WTC11 (cell line): ENCODE measurements at regions not wholly inside any gene's neighbourhood (a gene's known extent, or its start where the extent isn't known, plus 50 kb on each side); places are given as distances from the start of the nearest gene placed in this dataset.

Experiments
- ATAC-seq: fragments of 200-7000 bp; cut with Tn5 transposase; 2 replicates; pipeline ENCODE4 v1.10.0; 2021; ENCODE audit warnings: mild to moderate bottlenecking, moderate library complexity
- CTCF ChIA-PET: fragments of 300-600 bp; sonication (Branson Sonifier 250); formaldehyde crosslinking; loops from one replicate; lab custom pipeline; 2021; ENCODE audit warnings: antibody characterized with exemption; lab: Charles Lee
- POLR2A ChIA-PET: fragments of 350-600 bp; sonication (Branson Sonifier 250); formaldehyde crosslinking; loops from one replicate; lab custom pipeline; 2021; ENCODE audit warnings: antibody characterized with exemption; lab: Charles Lee
- DNase-seq: peaks from one replicate; pipeline ENCODE4 v3.0.0; 2021; ENCODE audit warnings: low spot score
- H3K27ac Mint-ChIP-seq: 2 replicates; pipeline ENCODE4 v1.8.0; 2021; ENCODE audit warnings: mixed read lengths
- H3K27me3 Mint-ChIP-seq: 2 replicates; pipeline ENCODE4 v1.8.0; 2021; ENCODE audit warnings: low read depth, mild to moderate bottlenecking, moderate library complexity, mixed read lengths
- H3K36me3 Mint-ChIP-seq: 2 replicates; pipeline ENCODE4 v1.8.0; 2021; ENCODE audit warnings: mixed read lengths
- H3K4me1 Mint-ChIP-seq: 2 replicates; pipeline ENCODE4 v1.8.0; 2022; ENCODE audit warnings: mixed read lengths
- H3K4me3 Mint-ChIP-seq: 2 replicates; pipeline ENCODE4 v1.8.0; 2021; ENCODE audit warnings: mild to moderate bottlenecking, moderate library complexity, mixed read lengths
- H3K9me3 Mint-ChIP-seq: 2 replicates; pipeline ENCODE4 v1.8.0; 2021; ENCODE audit warnings: mixed read lengths
- ATF1 ChIP-seq: sonication (generic); formaldehyde crosslinking; IDR thresholded peaks from 2 replicates; pipeline ENCODE4 v1.8.1; 2023; ENCODE audit warnings: mild to moderate bottlenecking, moderate library complexity, missing genetic modification reagents
- CREM ChIP-seq: sonication (generic); formaldehyde crosslinking; IDR thresholded peaks from 2 replicates; pipeline ENCODE4 v1.8.1; 2022; ENCODE audit warnings: mild to moderate bottlenecking, missing genetic modification reagents, moderate library complexity
- ESRRA ChIP-seq: sonication (generic); formaldehyde crosslinking; IDR thresholded peaks from 2 replicates; pipeline ENCODE4 v1.8.1; 2022; ENCODE audit warnings: mild to moderate bottlenecking, missing genetic modification reagents, borderline replicate concordance
- FOXK1 ChIP-seq: sonication (generic); formaldehyde crosslinking; IDR thresholded peaks from 2 replicates; pipeline ENCODE4 v1.8.0; 2022; ENCODE audit warnings: mild to moderate bottlenecking, moderate library complexity, missing genetic modification reagents
- MXD4 ChIP-seq: fragments of 250-450 bp; sonication (Bioruptor Pico); IDR thresholded peaks from 2 replicates; pipeline ENCODE4 v1.8.0; 2021; ENCODE audit warnings: mild to moderate bottlenecking, moderate library complexity, borderline replicate concordance
- NR1H2 ChIP-seq: sonication (generic); formaldehyde crosslinking; IDR thresholded peaks from 2 replicates; pipeline ENCODE4 v1.9.0; 2021; ENCODE audit warnings: mild to moderate bottlenecking, moderate library complexity, missing genetic modification reagents
- RORB ChIP-seq: fragments of 250-450 bp; sonication (Bioruptor Pico); IDR thresholded peaks from 2 replicates; pipeline ENCODE4 v1.9.0; 2021; ENCODE audit warnings: mild to moderate bottlenecking
- SMAD3 ChIP-seq: sonication (generic); formaldehyde crosslinking; IDR thresholded peaks from 2 replicates; pipeline ENCODE4 v1.8.0; 2022; ENCODE audit warnings: missing genetic modification reagents, mild to moderate bottlenecking, borderline replicate concordance
- SOX15 ChIP-seq: fragments of 250-450 bp; sonication (Bioruptor Pico); IDR thresholded peaks from 2 replicates; pipeline ENCODE4 v1.9.0; 2021; ENCODE audit warnings: mild to moderate bottlenecking
- TCF7 ChIP-seq: sonication (generic); formaldehyde crosslinking; IDR thresholded peaks from 2 replicates; pipeline ENCODE4 v1.8.0; 2022; ENCODE audit warnings: mild to moderate bottlenecking, low read depth, missing genetic modification reagents, moderate library complexity
- TEAD1 ChIP-seq: sonication (generic); formaldehyde crosslinking; IDR thresholded peaks from 2 replicates; pipeline ENCODE4 v1.8.0; 2022; ENCODE audit warnings: mild to moderate bottlenecking, missing genetic modification reagents
- TP53 ChIP-seq: sonication (generic); formaldehyde crosslinking; IDR thresholded peaks from 2 replicates; pipeline ENCODE4 v1.8.1; 2023; ENCODE audit warnings: mild to moderate bottlenecking, missing genetic modification reagents
- ZNF121 ChIP-seq: sonication (generic); formaldehyde crosslinking; IDR thresholded peaks from 2 replicates; pipeline ENCODE4 v1.8.0; 2023; ENCODE audit warnings: missing genetic modification reagents
- ZNF317 ChIP-seq: sonication (generic); formaldehyde crosslinking; IDR thresholded peaks from 2 replicates; pipeline ENCODE4 v1.8.1; 2023; ENCODE audit warnings: low read depth, mild to moderate bottlenecking, moderate library complexity, missing genetic modification reagents, borderline replicate concordance
- TF ChIP-seq, protein P1 (sequence below): sonication (generic); formaldehyde crosslinking; IDR thresholded peaks from 2 replicates; pipeline ENCODE4 v1.8.1; 2022; ENCODE audit warnings: low read depth, mild to moderate bottlenecking, moderate library complexity, missing genetic modification reagents, borderline replicate concordance
- TF ChIP-seq, protein P2 (sequence below): sonication (generic); formaldehyde crosslinking; IDR thresholded peaks from 2 replicates; pipeline ENCODE4 v1.8.1; 2022; ENCODE audit warnings: mild to moderate bottlenecking, missing genetic modification reagents, moderate library complexity, borderline replicate concordance
- TF ChIP-seq, protein P3 (sequence below): sonication (generic); formaldehyde crosslinking; IDR thresholded peaks from 2 replicates; pipeline ENCODE4 v1.8.0; 2023; ENCODE audit warnings: missing genetic modification reagents
- TF ChIP-seq, protein P4 (sequence below): sonication (generic); formaldehyde crosslinking; IDR thresholded peaks from 2 replicates; pipeline ENCODE4 v1.8.1; 2023; ENCODE audit warnings: mild to moderate bottlenecking, missing genetic modification reagents, borderline replicate concordance
- TF ChIP-seq, protein P5 (sequence below): fragments of 250-450 bp; sonication (Bioruptor Pico); IDR thresholded peaks from 2 replicates; pipeline ENCODE4 v1.9.0; 2021; ENCODE audit warnings: mild to moderate bottlenecking
- TF ChIP-seq, protein P6 (sequence below): sonication (generic); formaldehyde crosslinking; IDR thresholded peaks from 2 replicates; pipeline ENCODE4 v1.8.1; 2023; ENCODE audit warnings: mild to moderate bottlenecking, moderate library complexity, missing genetic modification reagents
- TF ChIP-seq, protein P7 (sequence below): sonication (generic); formaldehyde crosslinking; IDR thresholded peaks from 2 replicates; pipeline ENCODE4 v1.8.0; 2023; ENCODE audit warnings: missing genetic modification reagents, mild to moderate bottlenecking, borderline replicate concordance
- TF ChIP-seq, protein P8 (sequence below): sonication (generic); formaldehyde crosslinking; IDR thresholded peaks from 2 replicates; pipeline ENCODE4 v1.8.1; 2022; ENCODE audit warnings: low read depth, missing genetic modification reagents, borderline replicate concordance

DNA sequence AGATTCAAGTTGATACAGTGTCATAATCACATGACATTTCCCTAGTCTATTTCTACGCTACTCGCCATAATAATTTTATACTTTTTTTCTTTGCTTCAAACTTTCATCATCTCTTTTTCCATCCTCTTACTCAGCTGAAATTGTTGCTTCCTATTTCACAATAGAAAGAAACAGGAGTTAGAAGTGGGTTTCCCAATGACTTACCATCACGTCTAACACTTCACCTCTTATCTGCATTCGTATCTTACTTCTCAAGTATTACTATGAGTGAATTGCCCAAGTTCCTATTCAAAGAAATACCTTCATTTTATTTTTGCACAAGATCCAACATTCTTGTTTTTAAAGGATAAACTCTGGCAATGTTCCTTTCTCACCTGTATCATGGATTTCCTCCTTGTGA, 1539.9 kb downstream of the SI start:
- no peaks in the 10 kb centered on the region for H3K4me1 Mint-ChIP-seq
- ChIA-PET CTCF (no interaction called here), POLR2A (no interaction called here)
- H3K9me3 Mint-ChIP-seq: no peaks in the 10 kb centered on the region
- H3K27ac Mint-ChIP-seq: no peak overlapping the region
- no peak for ATAC-seq
- DNase-seq: no peak
- H3K36me3 Mint-ChIP-seq: no peaks in the 10 kb centered on the region
- no peaks in the 10 kb centered on the region for H3K27me3 Mint-ChIP-seq
- no peak for TF ChIP-seq ESRRA
- TF ChIP-seq, protein P1, sequence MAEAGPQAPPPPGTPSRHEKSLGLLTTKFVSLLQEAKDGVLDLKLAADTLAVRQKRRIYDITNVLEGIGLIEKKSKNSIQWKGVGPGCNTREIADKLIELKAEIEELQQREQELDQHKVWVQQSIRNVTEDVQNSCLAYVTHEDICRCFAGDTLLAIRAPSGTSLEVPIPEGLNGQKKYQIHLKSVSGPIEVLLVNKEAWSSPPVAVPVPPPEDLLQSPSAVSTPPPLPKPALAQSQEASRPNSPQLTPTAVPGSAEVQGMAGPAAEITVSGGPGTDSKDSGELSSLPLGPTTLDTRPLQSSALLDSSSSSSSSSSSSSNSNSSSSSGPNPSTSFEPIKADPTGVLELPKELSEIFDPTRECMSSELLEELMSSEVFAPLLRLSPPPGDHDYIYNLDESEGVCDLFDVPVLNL (CRISPR knock-in tag): no peak
- TF ChIP-seq TEAD1: no peak
- TF ChIP-seq, protein P2, sequence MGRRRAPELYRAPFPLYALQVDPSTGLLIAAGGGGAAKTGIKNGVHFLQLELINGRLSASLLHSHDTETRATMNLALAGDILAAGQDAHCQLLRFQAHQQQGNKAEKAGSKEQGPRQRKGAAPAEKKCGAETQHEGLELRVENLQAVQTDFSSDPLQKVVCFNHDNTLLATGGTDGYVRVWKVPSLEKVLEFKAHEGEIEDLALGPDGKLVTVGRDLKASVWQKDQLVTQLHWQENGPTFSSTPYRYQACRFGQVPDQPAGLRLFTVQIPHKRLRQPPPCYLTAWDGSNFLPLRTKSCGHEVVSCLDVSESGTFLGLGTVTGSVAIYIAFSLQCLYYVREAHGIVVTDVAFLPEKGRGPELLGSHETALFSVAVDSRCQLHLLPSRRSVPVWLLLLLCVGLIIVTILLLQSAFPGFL (CRISPR knock-in tag): no peak
- TF ChIP-seq, protein P3, sequence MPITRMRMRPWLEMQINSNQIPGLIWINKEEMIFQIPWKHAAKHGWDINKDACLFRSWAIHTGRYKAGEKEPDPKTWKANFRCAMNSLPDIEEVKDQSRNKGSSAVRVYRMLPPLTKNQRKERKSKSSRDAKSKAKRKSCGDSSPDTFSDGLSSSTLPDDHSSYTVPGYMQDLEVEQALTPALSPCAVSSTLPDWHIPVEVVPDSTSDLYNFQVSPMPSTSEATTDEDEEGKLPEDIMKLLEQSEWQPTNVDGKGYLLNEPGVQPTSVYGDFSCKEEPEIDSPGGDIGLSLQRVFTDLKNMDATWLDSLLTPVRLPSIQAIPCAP: no peak
- no peak for TF ChIP-seq MXD4
- TF ChIP-seq SOX15 (CRISPR knock-in tag): no peak
- TF ChIP-seq CREM (CRISPR knock-in tag): no peak
- TF ChIP-seq, protein P4, sequence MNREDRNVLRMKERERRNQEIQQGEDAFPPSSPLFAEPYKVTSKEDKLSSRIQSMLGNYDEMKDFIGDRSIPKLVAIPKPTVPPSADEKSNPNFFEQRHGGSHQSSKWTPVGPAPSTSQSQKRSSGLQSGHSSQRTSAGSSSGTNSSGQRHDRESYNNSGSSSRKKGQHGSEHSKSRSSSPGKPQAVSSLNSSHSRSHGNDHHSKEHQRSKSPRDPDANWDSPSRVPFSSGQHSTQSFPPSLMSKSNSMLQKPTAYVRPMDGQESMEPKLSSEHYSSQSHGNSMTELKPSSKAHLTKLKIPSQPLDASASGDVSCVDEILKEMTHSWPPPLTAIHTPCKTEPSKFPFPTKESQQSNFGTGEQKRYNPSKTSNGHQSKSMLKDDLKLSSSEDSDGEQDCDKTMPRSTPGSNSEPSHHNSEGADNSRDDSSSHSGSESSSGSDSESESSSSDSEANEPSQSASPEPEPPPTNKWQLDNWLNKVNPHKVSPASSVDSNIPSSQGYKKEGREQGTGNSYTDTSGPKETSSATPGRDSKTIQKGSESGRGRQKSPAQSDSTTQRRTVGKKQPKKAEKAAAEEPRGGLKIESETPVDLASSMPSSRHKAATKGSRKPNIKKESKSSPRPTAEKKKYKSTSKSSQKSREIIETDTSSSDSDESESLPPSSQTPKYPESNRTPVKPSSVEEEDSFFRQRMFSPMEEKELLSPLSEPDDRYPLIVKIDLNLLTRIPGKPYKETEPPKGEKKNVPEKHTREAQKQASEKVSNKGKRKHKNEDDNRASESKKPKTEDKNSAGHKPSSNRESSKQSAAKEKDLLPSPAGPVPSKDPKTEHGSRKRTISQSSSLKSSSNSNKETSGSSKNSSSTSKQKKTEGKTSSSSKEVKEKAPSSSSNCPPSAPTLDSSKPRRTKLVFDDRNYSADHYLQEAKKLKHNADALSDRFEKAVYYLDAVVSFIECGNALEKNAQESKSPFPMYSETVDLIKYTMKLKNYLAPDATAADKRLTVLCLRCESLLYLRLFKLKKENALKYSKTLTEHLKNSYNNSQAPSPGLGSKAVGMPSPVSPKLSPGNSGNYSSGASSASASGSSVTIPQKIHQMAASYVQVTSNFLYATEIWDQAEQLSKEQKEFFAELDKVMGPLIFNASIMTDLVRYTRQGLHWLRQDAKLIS: no peak
- no peak for TF ChIP-seq NR1H2 (CRISPR knock-in tag)
- no peak for TF ChIP-seq ZNF121 (CRISPR knock-in tag)
- no peak for TF ChIP-seq FOXK1 (CRISPR knock-in tag)
- TF ChIP-seq TP53 (CRISPR knock-in tag): no peak
- TF ChIP-seq, protein P5, sequence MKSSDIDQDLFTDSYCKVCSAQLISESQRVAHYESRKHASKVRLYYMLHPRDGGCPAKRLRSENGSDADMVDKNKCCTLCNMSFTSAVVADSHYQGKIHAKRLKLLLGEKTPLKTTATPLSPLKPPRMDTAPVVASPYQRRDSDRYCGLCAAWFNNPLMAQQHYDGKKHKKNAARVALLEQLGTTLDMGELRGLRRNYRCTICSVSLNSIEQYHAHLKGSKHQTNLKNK: no peak
- TF ChIP-seq ATF1 (CRISPR knock-in tag): no peak
- no peak overlapping the region for H3K4me3 Mint-ChIP-seq

DNA sequence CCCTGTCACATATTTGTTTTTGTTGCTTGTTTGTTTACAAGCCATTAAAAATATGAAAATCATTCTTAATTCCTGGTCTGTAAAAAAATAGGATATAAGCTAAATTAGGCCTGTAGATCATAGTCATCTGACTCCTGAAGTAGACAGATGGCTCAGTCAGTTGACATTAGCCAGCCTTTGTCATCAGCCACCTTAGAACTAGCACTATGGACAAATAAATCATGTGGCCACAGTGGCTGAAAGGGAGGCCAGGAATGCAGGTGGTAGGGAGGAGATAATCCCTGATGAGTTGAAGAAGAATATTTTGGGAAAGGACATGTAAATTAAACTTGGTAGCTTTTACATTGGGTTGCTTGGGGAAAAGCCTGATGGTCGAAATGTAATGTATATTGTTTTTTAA, 1544.9 kb downstream of the SI start:
- Mint-ChIP-seq H3K4me3 (no peak overlapping the region), H3K4me1 (no peaks in the 10 kb centered on the region), H3K27ac (no peak overlapping the region), H3K9me3 (peaks cover 12% of the 10 kb centered on the region), H3K36me3 (no peaks in the 10 kb centered on the region), H3K27me3 (no peaks in the 10 kb centered on the region)
- ChIA-PET CTCF (no interaction called here), POLR2A (no interaction called here)
- ATAC-seq (no peak), DNase-seq (no peak)
- TF ChIP-seq, protein P6, sequence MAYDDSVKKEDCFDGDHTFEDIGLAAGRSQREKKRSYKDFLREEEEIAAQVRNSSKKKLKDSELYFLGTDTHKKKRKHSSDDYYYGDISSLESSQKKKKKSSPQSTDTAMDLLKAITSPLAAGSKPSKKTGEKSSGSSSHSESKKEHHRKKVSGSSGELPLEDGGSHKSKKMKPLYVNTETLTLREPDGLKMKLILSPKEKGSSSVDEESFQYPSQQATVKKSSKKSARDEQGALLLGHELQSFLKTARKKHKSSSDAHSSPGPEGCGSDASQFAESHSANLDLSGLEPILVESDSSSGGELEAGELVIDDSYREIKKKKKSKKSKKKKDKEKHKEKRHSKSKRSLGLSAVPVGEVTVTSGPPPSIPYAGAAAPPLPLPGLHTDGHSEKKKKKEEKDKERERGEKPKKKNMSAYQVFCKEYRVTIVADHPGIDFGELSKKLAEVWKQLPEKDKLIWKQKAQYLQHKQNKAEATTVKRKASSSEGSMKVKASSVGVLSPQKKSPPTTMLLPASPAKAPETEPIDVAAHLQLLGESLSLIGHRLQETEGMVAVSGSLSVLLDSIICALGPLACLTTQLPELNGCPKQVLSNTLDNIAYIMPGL: no peak
- TF ChIP-seq SMAD3: no peak
- no peak for TF ChIP-seq TCF7 (CRISPR knock-in tag)
- TF ChIP-seq, protein P7, sequence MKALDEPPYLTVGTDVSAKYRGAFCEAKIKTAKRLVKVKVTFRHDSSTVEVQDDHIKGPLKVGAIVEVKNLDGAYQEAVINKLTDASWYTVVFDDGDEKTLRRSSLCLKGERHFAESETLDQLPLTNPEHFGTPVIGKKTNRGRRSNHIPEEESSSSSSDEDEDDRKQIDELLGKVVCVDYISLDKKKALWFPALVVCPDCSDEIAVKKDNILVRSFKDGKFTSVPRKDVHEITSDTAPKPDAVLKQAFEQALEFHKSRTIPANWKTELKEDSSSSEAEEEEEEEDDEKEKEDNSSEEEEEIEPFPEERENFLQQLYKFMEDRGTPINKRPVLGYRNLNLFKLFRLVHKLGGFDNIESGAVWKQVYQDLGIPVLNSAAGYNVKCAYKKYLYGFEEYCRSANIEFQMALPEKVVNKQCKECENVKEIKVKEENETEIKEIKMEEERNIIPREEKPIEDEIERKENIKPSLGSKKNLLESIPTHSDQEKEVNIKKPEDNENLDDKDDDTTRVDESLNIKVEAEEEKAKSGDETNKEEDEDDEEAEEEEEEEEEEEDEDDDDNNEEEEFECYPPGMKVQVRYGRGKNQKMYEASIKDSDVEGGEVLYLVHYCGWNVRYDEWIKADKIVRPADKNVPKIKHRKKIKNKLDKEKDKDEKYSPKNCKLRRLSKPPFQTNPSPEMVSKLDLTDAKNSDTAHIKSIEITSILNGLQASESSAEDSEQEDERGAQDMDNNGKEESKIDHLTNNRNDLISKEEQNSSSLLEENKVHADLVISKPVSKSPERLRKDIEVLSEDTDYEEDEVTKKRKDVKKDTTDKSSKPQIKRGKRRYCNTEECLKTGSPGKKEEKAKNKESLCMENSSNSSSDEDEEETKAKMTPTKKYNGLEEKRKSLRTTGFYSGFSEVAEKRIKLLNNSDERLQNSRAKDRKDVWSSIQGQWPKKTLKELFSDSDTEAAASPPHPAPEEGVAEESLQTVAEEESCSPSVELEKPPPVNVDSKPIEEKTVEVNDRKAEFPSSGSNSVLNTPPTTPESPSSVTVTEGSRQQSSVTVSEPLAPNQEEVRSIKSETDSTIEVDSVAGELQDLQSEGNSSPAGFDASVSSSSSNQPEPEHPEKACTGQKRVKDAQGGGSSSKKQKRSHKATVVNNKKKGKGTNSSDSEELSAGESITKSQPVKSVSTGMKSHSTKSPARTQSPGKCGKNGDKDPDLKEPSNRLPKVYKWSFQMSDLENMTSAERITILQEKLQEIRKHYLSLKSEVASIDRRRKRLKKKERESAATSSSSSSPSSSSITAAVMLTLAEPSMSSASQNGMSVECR: no peak
- TF ChIP-seq, protein P8, sequence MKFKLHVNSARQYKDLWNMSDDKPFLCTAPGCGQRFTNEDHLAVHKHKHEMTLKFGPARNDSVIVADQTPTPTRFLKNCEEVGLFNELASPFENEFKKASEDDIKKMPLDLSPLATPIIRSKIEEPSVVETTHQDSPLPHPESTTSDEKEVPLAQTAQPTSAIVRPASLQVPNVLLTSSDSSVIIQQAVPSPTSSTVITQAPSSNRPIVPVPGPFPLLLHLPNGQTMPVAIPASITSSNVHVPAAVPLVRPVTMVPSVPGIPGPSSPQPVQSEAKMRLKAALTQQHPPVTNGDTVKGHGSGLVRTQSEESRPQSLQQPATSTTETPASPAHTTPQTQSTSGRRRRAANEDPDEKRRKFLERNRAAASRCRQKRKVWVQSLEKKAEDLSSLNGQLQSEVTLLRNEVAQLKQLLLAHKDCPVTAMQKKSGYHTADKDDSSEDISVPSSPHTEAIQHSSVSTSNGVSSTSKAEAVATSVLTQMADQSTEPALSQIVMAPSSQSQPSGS (CRISPR knock-in tag): no peak
- TF ChIP-seq ZNF317 (CRISPR knock-in tag): no peak
- TF ChIP-seq RORB (CRISPR knock-in tag): no peak
